ENCODE measurements at regions not wholly inside any gene's neighbourhood (a gene's known extent, or its start where the extent isn't known, plus 50 kb on each side); places are given as distances from the start of the nearest gene placed in this dataset.

DNA sequence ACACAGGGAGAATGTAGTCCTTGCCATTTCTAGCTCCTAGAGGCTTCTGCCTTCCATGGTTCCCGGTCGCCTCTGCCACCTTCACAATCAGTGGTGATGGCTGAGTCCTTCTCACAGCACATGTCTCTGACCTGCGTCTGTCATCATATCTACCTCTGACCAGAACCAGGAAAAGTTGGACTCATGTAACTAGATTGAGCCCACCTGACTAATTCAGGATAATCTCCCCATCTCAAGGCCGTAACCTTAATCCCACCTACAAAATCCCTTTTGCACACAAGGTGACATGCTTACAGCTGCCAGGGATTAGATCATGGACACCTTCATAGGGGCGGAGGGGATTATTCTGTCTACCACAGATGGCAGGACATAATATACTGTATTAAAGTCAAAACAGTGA, 375.6 kb downstream of the ICE1 start:
- TF ChIP-seq, protein P1, sequence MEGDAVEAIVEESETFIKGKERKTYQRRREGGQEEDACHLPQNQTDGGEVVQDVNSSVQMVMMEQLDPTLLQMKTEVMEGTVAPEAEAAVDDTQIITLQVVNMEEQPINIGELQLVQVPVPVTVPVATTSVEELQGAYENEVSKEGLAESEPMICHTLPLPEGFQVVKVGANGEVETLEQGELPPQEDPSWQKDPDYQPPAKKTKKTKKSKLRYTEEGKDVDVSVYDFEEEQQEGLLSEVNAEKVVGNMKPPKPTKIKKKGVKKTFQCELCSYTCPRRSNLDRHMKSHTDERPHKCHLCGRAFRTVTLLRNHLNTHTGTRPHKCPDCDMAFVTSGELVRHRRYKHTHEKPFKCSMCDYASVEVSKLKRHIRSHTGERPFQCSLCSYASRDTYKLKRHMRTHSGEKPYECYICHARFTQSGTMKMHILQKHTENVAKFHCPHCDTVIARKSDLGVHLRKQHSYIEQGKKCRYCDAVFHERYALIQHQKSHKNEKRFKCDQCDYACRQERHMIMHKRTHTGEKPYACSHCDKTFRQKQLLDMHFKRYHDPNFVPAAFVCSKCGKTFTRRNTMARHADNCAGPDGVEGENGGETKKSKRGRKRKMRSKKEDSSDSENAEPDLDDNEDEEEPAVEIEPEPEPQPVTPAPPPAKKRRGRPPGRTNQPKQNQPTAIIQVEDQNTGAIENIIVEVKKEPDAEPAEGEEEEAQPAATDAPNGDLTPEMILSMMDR (IDR thresholded peaks at IDR 0.05): no peak
- TF ChIP-seq EZH2phosphoT487 (IDR thresholded peaks at IDR 0.05) (no peak), EZH2 (IDR thresholded peaks at IDR 0.05) (no peak)

All from neural progenitor cell (in vitro differentiated cells).